GM03348 (cell line): ENCODE measurements at regions not wholly inside any gene's neighbourhood (a gene's known extent, or its start where the extent isn't known, plus 50 kb on each side); places are given as distances from the start of the nearest gene placed in this dataset.

ENCODE experiments used
- DNase-seq: peaks from one replicate; pipeline ENCODE4 v3.0.0; 2012; ENCODE audit warnings: low spot score

GRCh38 chr2:191610756-191611155 lies 67.2 kb upstream of the NABP1 start:
- no peak for DNase-seq

- no peak for DNase-seq
Observed at GRCh38 chr2:191611614-191612013, 66.3 kb upstream of the NABP1 start.

DNA sequence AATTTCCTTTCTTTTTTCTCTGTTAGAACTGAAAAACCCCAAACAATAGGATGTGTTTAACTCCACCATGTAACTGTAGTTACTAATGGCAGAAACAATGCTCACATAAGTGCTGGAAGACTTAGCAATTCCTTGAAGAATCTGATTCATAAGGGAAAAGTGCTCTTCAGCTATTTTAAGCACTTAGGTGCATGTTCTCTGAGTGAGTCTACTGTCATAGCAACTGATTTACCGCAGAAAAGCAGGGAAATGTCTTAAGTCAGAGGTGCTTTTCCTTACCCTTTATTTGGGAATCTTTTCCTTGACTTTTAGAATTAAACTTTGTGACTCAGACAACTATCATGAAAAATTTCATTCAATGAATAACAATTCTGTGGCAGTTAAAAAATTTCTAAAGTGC lies 65.4 kb upstream of the NABP1 start:
- peak; percentile 73 for DNase-seq

GRCh38 chr2:191614759-191615158 lies 63.2 kb upstream of the NABP1 start:
- DNase-seq: no peak

- DNase-seq: no peak
Observed at GRCh38 chr2:191615596-191615995, 62.3 kb upstream of the NABP1 start.

DNA sequence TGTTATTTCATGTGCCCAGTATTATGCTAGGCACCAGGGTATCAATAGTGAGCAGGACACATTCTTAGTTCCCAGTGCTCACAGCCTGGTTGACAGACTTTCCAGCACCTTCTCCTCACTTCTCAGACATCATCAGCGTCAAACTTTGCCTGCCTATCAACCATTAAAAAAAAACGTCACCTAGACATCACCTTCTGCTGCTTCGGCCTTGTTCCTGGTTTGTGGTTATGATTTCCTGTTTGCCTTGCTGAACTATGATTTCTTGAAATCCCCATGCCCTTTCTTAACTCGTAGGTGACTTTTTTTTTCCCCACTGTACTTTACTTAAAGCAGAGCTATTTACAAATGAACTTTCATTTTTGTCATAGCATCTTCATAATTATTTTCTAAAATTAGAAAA lies 60.4 kb upstream of the NABP1 start:
- DNase-seq: no peak

DNA sequence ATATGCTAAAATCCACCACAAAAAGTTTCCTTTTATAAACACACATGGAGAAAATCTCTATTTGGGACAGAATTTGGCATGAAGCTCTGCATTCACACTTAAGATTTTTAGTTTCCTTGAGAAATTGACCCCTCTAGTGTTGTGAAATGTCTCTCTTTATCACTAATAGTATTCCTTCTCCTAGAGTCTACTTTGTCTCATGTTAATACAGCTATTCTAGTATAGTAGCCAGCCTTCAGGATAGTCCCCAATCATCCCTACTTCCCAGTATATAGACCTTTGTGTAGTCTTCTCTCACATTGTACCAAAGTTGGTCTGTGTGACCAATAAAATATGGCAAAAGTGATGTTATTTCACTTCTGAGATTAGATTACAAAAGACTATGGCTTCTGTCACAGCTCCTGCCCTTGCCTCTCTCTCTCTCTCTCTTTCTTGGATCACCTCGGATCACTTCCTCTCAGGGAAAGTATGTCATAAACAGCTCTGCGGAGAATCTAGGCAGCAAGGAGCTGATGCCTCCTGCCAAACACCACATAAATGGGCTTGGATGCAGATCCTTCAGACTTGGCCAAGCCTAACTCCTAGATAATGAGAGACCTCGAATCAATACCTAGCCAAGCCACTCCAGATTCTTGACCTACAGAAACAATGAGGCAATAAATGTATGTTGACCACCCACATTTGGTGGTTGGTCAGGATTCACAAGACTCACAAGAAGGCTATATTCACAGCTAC lies 59.7 kb upstream of the NABP1 start:
- no peak for DNase-seq

GRCh38 chr2:191618786-191619185 lies 59.1 kb upstream of the NABP1 start:
- no peak for DNase-seq

DNA sequence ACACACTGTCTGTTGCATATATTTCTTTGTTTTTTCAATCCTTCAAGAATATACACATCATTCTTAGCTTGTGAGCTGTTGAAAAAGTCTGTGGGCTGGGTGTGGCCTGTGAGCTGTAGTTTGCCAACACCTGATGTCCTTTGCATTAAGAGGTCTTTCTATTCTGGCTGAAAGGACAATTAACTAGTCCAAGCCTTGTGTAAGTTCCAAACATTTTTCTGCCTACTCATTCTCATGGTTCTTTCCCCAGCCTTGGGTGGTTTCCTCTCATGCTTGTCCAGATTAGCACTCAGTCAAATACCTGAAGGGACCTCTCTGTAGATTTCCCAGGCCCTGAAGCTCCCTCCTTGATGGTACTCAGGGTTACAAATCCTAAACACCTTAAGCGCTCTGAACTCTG lies 57.8 kb upstream of the NABP1 start:
- peak; percentile 27 for DNase-seq

- DNase-seq: no peak
Observed at GRCh38 chr2:191622374-191623320, 55.3 kb upstream of the NABP1 start.

DNA sequence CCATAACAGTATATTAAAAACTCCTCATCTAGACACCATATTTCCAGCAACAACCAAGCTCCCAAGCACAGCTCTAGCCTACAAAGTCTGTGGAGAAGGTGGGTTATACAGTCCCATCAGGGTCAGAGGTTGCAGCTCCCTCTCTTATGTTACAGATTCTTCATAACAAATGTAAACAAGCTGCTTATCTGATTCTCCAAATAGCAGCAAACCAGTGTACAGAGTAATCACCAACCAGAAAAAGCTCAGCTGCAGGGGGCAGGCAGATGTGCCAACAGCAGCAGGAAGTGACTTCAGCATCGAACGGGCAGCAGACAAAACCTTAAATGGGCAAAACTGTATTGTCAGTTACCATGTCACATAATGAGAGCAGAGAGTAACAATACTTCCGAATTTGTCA lies 52.9 kb upstream of the NABP1 start:
- DNase-seq: no peak

GRCh38 chr2:191625446-191625845 lies 52.5 kb upstream of the NABP1 start:
- no peak for DNase-seq

DNA sequence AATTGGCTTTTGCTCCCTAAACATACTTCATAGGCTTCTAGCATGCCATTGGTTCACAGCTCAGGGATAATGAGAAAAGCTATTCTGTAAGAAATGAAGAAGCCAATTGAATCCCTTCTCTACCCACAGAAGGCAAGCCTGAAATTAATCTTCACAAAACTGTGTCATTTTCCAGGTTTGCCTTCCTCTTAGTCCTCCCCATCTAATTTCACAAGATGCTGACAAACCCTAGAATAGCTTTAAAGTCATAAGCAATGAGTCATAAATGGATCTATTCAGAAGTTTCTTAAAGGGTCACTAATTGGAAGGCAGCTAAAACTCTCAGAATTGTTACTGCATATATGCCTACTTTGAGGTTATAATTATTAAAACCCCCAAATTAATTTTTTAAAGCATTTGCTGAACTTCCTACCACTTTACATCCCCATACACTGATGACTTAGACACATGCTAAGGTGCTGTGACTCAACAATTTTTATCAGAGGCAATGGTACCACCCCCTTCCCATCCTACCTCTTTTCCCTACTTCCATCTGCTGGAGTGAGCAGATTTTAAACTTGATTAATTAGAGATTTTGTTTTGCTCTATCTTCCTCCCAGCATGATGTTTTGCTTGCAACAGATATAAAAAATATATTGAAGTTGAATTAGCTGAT lies 51.3 kb upstream of the NABP1 start:
- DNase-seq: peak; percentile 60

DNA sequence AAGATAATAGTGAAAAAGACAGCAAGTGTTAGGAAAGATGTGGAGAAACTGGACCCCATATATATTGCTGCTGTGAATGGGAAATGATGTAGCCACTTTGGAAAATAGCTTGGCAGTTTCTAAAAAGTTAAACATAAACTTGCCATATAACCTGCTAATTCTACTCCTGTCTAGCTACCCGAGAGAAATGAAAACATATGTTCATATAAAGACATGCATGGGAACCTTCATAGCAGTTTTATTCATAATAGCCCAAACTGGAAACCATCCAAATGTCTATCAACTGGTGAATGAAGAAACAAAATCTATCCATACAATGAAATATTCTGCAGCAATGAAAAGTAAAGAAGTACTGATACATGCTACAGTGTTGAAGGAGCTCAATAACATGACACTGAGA lies 50.4 kb upstream of the NABP1 start:
- no peak for DNase-seq
